ENCODE measurements at regions not wholly inside any gene's neighbourhood (a gene's known extent, or its start where the extent isn't known, plus 50 kb on each side); places are given as distances from the start of the nearest gene placed in this dataset.

GRCh38 chr10:35995485-35995884 lies 353.4 kb upstream of the FZD8 start:
- no peak for TF ChIP-seq CTCF (IDR thresholded peaks at IDR 0.05)
- TF ChIP-seq POLR2AphosphoS5 (IDR thresholded peaks at IDR 0.05) = no peak
